Panc1 (cell line): ENCODE measurements at regions not wholly inside any gene's neighbourhood (a gene's known extent, or its start where the extent isn't known, plus 50 kb on each side); places are given as distances from the start of the nearest gene placed in this dataset.

Experiments used
- ATAC-seq: fragments of 200-7000 bp; cut with Tn5 transposase; 2 replicates; pipeline ENCODE4 v1.9.1; 2020; ENCODE audit warnings: mild to moderate bottlenecking, moderate library complexity
- BruUV-seq: library from RNA; stranded (reverse); fragments of 400-500 nt; replicated peaks from 2 replicates; lab custom pipeline; 2021; lab: Mats Ljungman, UMichigan
- CTCF ChIA-PET: fragments of 300-600 bp; sonication (Branson Sonifier 250); formaldehyde crosslinking; loops from one replicate; lab custom pipeline; 2022; ENCODE audit warnings: antibody characterized with exemption; lab: Charles Lee
- POLR2A ChIA-PET: fragments of 300-600 bp; sonication (Branson Sonifier 250); formaldehyde crosslinking; loops from one replicate; lab custom pipeline; 2022; ENCODE audit warnings: antibody characterized with exemption; lab: Charles Lee
- DNase-seq: peaks from one replicate; pipeline ENCODE4 v3.0.0-alpha.2; 2010; ENCODE audit warnings: low read depth, low spot score
- H3K27ac ChIP-seq: 2 replicates; pipeline ENCODE4 v1.5.1; 2011; ENCODE audit warnings: mild to moderate bottlenecking, low read length, inconsistent platforms
- H3K27me3 ChIP-seq: fragments of 200-500 bp; sonication (Bioruptor generic); 2 replicates; pipeline ENCODE4 v1.6.0; 2014; ENCODE audit warnings: low read length, inconsistent platforms; ENCODE audit not compliant: control insufficient read depth, insufficient read depth
- H3K36me3 ChIP-seq: fragments of 200-500 bp; sonication (Bioruptor generic); 2 replicates; pipeline ENCODE4 v1.5.1; 2014; ENCODE audit warnings: inconsistent platforms, mild to moderate bottlenecking, low read length, moderate library complexity; ENCODE audit not compliant: control insufficient read depth, insufficient read depth
- H3K4me1 ChIP-seq: 2 replicates; pipeline ENCODE4 v1.5.1; 2011; ENCODE audit warnings: inconsistent platforms, mild to moderate bottlenecking, low read length, moderate library complexity; ENCODE audit not compliant: control insufficient read depth, insufficient read depth
- H3K4me3 ChIP-seq, 2 experiments: 2 replicates each; pipeline ENCODE4 v1.5.1; 2011 to 2012; ENCODE audit warnings: low read depth in 2 of 2, low read length in 2 of 2, mild to moderate bottlenecking in 2 of 2, inconsistent platforms in 1 of 2, moderate library complexity in 1 of 2
- H3K9me3 ChIP-seq: fragments of 200-500 bp; sonication (Bioruptor generic); 2 replicates; pipeline ENCODE4 v1.5.1; 2014; ENCODE audit warnings: low read depth, mild to moderate bottlenecking, inconsistent platforms, low read length, moderate library complexity; ENCODE audit not compliant: control insufficient read depth, insufficient read depth
- POLR2AphosphoS5 ChIP-seq: IDR thresholded peaks from 2 replicates; pipeline ENCODE4 v1.6.1; 2012; ENCODE audit warnings: mild to moderate bottlenecking, low read depth, low read length, moderate library complexity
- SIN3A ChIP-seq: IDR thresholded peaks from 2 replicates; pipeline ENCODE4 v1.6.1; 2012; ENCODE audit warnings: low read depth, mild to moderate bottlenecking, low read length, moderate library complexity, borderline replicate concordance; ENCODE audit not compliant: insufficient read depth
- TCF7L2 ChIP-seq: IDR thresholded peaks from 2 replicates; pipeline ENCODE4 v1.6.1; 2011; ENCODE audit warnings: mild to moderate bottlenecking, low read depth, low read length, inconsistent platforms
- in situ Hi-C: cut with HindIII; loops from 2 replicates; pipeline ENCODE4 v1.10.0; 2016; ENCODE audit warnings: low sequenced_read_pairs, low pct_unique_long_range_greater_than_20kb
- intact Hi-C: fragments of 100-400 bp; cut with micrococcal nuclease; formaldehyde crosslinking; loops from one replicate; pipeline ENCODE4 v1.10.0; 2022; ENCODE audit not compliant: unreplicated experiment
- TF ChIP-seq, protein P1 (sequence below): fragments of 450-650 bp; IDR thresholded peaks from 2 replicates; pipeline ENCODE4 v1.5.1; 2017; ENCODE audit warnings: mild to moderate bottlenecking
- TF ChIP-seq, protein P2 (sequence below), 2 experiments: IDR thresholded peaks; 2 replicates each; pipeline ENCODE4 v1.6.1; 2011 to 2012; ENCODE audit warnings: low read depth in 2 of 2, control low read depth in 1 of 2, low read length in 1 of 2, mild to moderate bottlenecking in 1 of 2, moderate library complexity in 1 of 2; ENCODE audit not compliant: insufficient read depth in 1 of 2

DNA sequence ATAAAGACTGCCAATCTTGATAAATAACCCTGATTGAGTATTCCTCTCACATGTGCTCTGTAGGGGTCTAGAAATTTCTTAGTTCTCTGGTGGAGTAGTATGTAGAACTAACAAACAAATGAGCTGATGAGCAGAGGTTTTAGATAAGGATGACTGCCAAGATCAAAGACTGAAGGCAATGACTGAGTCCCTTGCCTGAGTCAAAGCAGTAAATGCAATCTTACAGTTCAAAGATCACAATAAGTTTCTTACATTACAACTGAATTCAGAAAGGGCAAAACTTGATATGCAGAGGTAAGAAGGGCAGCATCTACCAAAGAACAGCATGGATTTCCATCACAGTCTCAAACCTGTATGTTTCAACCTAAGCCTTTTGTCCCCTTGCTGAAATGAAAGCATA lies 172.2 kb upstream of the POU1F1 start:
- intact Hi-C loops (no loop called here), in situ Hi-C loops (no loop called here)
- no peak overlapping the region; the same call in 1 of the 2 replicates for H3K27ac ChIP-seq
- H3K4me3 ChIP-seq = no peak overlapping the region
- ChIA-PET POLR2A (no interaction called here), CTCF (no interaction called here)
- no TSS peak for BruUV-seq
- no peaks in the 10 kb centered on the region for H3K4me1 ChIP-seq
- TF ChIP-seq TCF7L2 (no peak; the same call in 1 of the 2 replicates), POLR2AphosphoS5 (no peak), SIN3A (no peak)
- TF ChIP-seq, protein P1, sequence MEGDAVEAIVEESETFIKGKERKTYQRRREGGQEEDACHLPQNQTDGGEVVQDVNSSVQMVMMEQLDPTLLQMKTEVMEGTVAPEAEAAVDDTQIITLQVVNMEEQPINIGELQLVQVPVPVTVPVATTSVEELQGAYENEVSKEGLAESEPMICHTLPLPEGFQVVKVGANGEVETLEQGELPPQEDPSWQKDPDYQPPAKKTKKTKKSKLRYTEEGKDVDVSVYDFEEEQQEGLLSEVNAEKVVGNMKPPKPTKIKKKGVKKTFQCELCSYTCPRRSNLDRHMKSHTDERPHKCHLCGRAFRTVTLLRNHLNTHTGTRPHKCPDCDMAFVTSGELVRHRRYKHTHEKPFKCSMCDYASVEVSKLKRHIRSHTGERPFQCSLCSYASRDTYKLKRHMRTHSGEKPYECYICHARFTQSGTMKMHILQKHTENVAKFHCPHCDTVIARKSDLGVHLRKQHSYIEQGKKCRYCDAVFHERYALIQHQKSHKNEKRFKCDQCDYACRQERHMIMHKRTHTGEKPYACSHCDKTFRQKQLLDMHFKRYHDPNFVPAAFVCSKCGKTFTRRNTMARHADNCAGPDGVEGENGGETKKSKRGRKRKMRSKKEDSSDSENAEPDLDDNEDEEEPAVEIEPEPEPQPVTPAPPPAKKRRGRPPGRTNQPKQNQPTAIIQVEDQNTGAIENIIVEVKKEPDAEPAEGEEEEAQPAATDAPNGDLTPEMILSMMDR = no peak
- TF ChIP-seq, protein P2, sequence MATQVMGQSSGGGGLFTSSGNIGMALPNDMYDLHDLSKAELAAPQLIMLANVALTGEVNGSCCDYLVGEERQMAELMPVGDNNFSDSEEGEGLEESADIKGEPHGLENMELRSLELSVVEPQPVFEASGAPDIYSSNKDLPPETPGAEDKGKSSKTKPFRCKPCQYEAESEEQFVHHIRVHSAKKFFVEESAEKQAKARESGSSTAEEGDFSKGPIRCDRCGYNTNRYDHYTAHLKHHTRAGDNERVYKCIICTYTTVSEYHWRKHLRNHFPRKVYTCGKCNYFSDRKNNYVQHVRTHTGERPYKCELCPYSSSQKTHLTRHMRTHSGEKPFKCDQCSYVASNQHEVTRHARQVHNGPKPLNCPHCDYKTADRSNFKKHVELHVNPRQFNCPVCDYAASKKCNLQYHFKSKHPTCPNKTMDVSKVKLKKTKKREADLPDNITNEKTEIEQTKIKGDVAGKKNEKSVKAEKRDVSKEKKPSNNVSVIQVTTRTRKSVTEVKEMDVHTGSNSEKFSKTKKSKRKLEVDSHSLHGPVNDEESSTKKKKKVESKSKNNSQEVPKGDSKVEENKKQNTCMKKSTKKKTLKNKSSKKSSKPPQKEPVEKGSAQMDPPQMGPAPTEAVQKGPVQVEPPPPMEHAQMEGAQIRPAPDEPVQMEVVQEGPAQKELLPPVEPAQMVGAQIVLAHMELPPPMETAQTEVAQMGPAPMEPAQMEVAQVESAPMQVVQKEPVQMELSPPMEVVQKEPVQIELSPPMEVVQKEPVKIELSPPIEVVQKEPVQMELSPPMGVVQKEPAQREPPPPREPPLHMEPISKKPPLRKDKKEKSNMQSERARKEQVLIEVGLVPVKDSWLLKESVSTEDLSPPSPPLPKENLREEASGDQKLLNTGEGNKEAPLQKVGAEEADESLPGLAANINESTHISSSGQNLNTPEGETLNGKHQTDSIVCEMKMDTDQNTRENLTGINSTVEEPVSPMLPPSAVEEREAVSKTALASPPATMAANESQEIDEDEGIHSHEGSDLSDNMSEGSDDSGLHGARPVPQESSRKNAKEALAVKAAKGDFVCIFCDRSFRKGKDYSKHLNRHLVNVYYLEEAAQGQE (IDR thresholded peaks at IDR 0.05; ENCODE audit: insufficient read depth in 1 of 2, low read depth in 2 of 2, low read length in 1 of 2) = no peak
- ATAC-seq = no peak
- DNase-seq = no peak
- H3K27me3 ChIP-seq = no peaks in the 10 kb centered on the region
- no peaks in the 10 kb centered on the region for H3K9me3 ChIP-seq
- H3K36me3 ChIP-seq = no peaks in the 10 kb centered on the region

DNA sequence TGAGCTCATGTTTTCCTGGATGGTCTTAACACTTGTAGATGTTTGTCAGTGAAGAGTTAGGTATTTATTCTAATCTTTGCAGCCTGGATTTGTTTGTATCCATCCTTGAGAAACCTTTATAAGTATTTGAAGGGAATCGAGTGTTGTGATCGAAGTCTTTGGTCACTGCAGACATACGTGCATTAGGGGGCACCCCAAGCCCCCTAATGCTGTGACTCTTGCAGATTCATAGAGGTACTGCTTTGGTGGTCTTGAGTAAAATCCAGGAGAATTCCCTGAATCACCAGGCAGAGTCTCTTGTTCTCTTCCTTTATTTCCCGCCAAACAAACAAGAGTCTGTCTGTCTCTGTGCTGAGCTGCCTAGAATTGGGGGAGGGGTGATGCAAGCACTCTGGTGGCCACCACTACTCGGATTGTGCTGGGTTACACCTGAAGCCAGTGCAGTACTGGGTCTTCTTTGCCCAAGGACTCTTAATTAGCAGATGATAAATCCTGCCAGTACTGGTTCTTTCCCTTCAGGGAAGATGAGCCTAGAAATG lies 170.5 kb upstream of the POU1F1 start:
- no peaks in the 10 kb centered on the region for H3K36me3 ChIP-seq
- POLR2A ChIA-PET = no interaction called here
- in situ Hi-C loops (no loop called here), intact Hi-C loops (no loop called here)
- TF ChIP-seq, protein P2 (IDR thresholded peaks at IDR 0.05; ENCODE audit: insufficient read depth in 1 of 2, low read depth in 2 of 2, low read length in 1 of 2) = no peak
- TF ChIP-seq POLR2AphosphoS5 (no peak), TCF7L2 (no peak), SIN3A (no peak)
- TF ChIP-seq, protein P1 = no peak
- H3K27me3 ChIP-seq = no peaks in the 10 kb centered on the region
- no TSS peak for BruUV-seq
- no peaks in the 10 kb centered on the region for H3K9me3 ChIP-seq
- no peak for ATAC-seq
- H3K4me1 ChIP-seq = no peaks in the 10 kb centered on the region
- H3K27ac ChIP-seq = no peak overlapping the region
- DNase-seq = no peak
- no peak overlapping the region for H3K4me3 ChIP-seq
- CTCF ChIA-PET = no interaction called here
